HEK293 (cell line): ENCODE measurements at regions not wholly inside any gene's neighbourhood (a gene's known extent, or its start where the extent isn't known, plus 50 kb on each side); places are given as distances from the start of the nearest gene placed in this dataset.

Experiments used
- BCL11A ChIP-seq: fragments of 450-650 bp; formaldehyde crosslinking; IDR thresholded peaks from 2 replicates; pipeline ENCODE4 v1.5.1; 2016; ENCODE audit warnings: low read depth, missing biosample characterization, missing genetic modification characterization
- FEZF1 ChIP-seq: fragments of 450-650 bp; formaldehyde crosslinking; IDR thresholded peaks from 2 replicates; pipeline ENCODE4 v1.5.1; 2016; ENCODE audit warnings: missing biosample characterization, missing genetic modification characterization
- HOXC10 ChIP-seq: sonication (generic); formaldehyde crosslinking; IDR thresholded peaks from 2 replicates; pipeline ENCODE4 v1.8.1; 2023; ENCODE audit warnings: mild to moderate bottlenecking, missing genetic modification reagents
- TCF7L2 ChIP-seq: IDR thresholded peaks from 2 replicates; pipeline ENCODE4 v1.6.1; 2011; ENCODE audit warnings: low read depth, mild to moderate bottlenecking, inconsistent platforms, low read length, moderate library complexity, borderline replicate concordance
- YY1 ChIP-seq: fragments of 450-650 bp; formaldehyde crosslinking; IDR thresholded peaks from 2 replicates; pipeline ENCODE4 v1.5.1; 2018; ENCODE audit warnings: missing biosample characterization, missing genetic modification characterization
- ZNF10 ChIP-seq: fragments of 450-650 bp; formaldehyde crosslinking; IDR thresholded peaks from 2 replicates; pipeline ENCODE4 v1.5.1; 2017; ENCODE audit warnings: missing biosample characterization, missing genetic modification characterization
- ZNF335 ChIP-seq: fragments of 450-650 bp; formaldehyde crosslinking; conservative IDR thresholded peaks from 2 replicates; pipeline ENCODE4 v1.5.1; 2016; ENCODE audit warnings: missing biosample characterization, missing genetic modification characterization
- ZNF501 ChIP-seq: fragments of 450-650 bp; formaldehyde crosslinking; IDR thresholded peaks from 2 replicates; pipeline ENCODE4 v1.5.1; 2016; ENCODE audit warnings: missing biosample characterization, missing genetic modification characterization
- ZNF510 ChIP-seq: fragments of 450-650 bp; formaldehyde crosslinking; IDR thresholded peaks from 2 replicates; pipeline ENCODE4 v1.5.1; 2018; ENCODE audit warnings: mild to moderate bottlenecking, missing genetic modification characterization, missing biosample characterization; ENCODE audit not compliant: insufficient replicate concordance
- ZNF658 ChIP-seq: fragments of 450-650 bp; formaldehyde crosslinking; IDR thresholded peaks from 2 replicates; pipeline ENCODE4; 2016; ENCODE audit warnings: missing biosample characterization, missing genetic modification characterization
- ZNF768 ChIP-seq: fragments of 450-650 bp; formaldehyde crosslinking; IDR thresholded peaks from 2 replicates; pipeline ENCODE4 v1.5.1; 2018; ENCODE audit warnings: missing biosample characterization, mild to moderate bottlenecking, missing genetic modification characterization
- TF ChIP-seq, protein P1 (sequence below): fragments of 450-650 bp; formaldehyde crosslinking; IDR thresholded peaks from 2 replicates; pipeline ENCODE4 v1.5.1; 2016; ENCODE audit warnings: missing biosample characterization, missing genetic modification characterization
- TF ChIP-seq, protein P2 (sequence below): fragments of 450-650 bp; formaldehyde crosslinking; IDR thresholded peaks from 2 replicates; pipeline ENCODE4 v1.5.1; 2016; ENCODE audit warnings: missing biosample characterization, missing genetic modification characterization, borderline replicate concordance
- TF ChIP-seq, protein P3 (sequence below): fragments of 450-650 bp; formaldehyde crosslinking; IDR thresholded peaks from 2 replicates; pipeline ENCODE4 v1.5.1; 2017; ENCODE audit warnings: missing biosample characterization, missing genetic modification characterization

DNA sequence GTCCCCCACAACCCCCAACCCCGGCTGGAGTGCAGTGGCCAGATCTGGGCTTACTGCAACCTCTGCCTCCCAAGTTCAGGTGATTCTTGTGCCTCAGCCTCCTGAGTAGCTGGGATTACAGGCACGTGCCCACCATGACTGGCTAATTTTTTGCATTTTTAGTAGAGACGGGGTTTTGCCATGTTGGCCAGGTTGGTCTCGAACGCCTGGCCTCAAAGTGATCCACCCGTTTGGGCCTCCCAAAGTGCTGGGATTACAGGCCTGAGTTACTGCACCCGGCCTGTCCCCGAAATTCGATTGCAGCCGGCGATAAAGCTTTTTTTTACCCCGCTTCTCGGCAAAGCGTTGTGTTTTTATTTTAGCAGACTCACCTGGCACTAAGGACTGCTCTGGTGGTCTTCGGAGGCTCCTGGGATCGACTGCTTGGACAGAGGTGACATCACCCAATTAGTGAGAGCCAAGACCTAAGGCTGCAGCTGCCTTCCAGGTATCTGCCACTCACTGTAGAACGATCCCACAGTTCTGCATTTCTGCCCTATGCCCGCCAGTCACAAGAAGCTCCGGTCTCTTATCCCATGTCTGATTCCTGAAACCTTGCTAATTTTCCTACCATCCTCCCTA is 82.2 kb upstream of the ARL4D start:
- TF ChIP-seq, protein P1, sequence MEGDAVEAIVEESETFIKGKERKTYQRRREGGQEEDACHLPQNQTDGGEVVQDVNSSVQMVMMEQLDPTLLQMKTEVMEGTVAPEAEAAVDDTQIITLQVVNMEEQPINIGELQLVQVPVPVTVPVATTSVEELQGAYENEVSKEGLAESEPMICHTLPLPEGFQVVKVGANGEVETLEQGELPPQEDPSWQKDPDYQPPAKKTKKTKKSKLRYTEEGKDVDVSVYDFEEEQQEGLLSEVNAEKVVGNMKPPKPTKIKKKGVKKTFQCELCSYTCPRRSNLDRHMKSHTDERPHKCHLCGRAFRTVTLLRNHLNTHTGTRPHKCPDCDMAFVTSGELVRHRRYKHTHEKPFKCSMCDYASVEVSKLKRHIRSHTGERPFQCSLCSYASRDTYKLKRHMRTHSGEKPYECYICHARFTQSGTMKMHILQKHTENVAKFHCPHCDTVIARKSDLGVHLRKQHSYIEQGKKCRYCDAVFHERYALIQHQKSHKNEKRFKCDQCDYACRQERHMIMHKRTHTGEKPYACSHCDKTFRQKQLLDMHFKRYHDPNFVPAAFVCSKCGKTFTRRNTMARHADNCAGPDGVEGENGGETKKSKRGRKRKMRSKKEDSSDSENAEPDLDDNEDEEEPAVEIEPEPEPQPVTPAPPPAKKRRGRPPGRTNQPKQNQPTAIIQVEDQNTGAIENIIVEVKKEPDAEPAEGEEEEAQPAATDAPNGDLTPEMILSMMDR (tag by site-specific recombination), result no peak
- TF ChIP-seq ZNF768 (tag by site-specific recombination) (no peak), ZNF335 (tag by site-specific recombination) (no peak), ZNF10 (tag by site-specific recombination) (no peak), ZNF658 (tag by site-specific recombination) (no peak), FEZF1 (tag by site-specific recombination) (no peak), TCF7L2 (no peak), BCL11A (tag by site-specific recombination) (no peak), YY1 (tag by site-specific recombination) (no peak), HOXC10 (no peak), ZNF501 (tag by site-specific recombination) (no peak), ZNF510 (tag by site-specific recombination) (no peak)
- TF ChIP-seq, protein P2, sequence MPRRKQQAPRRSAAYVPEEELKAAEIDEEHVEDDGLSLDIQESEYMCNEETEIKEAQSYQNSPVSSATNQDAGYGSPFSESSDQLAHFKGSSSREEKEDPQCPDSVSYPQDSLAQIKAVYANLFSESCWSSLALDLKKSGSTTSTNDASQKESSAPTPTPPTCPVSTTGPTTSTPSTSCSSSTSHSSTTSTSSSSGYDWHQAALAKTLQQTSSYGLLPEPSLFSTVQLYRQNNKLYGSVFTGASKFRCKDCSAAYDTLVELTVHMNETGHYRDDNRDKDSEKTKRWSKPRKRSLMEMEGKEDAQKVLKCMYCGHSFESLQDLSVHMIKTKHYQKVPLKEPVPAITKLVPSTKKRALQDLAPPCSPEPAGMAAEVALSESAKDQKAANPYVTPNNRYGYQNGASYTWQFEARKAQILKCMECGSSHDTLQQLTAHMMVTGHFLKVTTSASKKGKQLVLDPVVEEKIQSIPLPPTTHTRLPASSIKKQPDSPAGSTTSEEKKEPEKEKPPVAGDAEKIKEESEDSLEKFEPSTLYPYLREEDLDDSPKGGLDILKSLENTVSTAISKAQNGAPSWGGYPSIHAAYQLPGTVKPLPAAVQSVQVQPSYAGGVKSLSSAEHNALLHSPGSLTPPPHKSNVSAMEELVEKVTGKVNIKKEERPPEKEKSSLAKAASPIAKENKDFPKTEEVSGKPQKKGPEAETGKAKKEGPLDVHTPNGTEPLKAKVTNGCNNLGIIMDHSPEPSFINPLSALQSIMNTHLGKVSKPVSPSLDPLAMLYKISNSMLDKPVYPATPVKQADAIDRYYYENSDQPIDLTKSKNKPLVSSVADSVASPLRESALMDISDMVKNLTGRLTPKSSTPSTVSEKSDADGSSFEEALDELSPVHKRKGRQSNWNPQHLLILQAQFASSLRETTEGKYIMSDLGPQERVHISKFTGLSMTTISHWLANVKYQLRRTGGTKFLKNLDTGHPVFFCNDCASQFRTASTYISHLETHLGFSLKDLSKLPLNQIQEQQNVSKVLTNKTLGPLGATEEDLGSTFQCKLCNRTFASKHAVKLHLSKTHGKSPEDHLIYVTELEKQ (tag by site-specific recombination), result no peak
- TF ChIP-seq, protein P3, sequence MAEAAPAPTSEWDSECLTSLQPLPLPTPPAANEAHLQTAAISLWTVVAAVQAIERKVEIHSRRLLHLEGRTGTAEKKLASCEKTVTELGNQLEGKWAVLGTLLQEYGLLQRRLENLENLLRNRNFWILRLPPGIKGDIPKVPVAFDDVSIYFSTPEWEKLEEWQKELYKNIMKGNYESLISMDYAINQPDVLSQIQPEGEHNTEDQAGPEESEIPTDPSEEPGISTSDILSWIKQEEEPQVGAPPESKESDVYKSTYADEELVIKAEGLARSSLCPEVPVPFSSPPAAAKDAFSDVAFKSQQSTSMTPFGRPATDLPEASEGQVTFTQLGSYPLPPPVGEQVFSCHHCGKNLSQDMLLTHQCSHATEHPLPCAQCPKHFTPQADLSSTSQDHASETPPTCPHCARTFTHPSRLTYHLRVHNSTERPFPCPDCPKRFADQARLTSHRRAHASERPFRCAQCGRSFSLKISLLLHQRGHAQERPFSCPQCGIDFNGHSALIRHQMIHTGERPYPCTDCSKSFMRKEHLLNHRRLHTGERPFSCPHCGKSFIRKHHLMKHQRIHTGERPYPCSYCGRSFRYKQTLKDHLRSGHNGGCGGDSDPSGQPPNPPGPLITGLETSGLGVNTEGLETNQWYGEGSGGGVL, result no peak
